Mesothelial cell of epicardium (in vitro differentiated cells): ENCODE measurements at regions not wholly inside any gene's neighbourhood (a gene's known extent, or its start where the extent isn't known, plus 50 kb on each side); places are given as distances from the start of the nearest gene placed in this dataset.

Source experiments
- DNase-seq, 2 experiments: peaks; one replicate each; pipeline ENCODE4 v3.0.0; 2021; ENCODE audit warnings: low spot score in 2 of 2; ENCODE audit not compliant: unreplicated experiment in 2 of 2
- H3K27ac Mint-ChIP-seq: 2 replicates; pipeline ENCODE4 v1.8.0; 2021; ENCODE audit warnings: mixed read lengths
- H3K27me3 Mint-ChIP-seq: 2 replicates; pipeline ENCODE4 v1.8.0; 2021; ENCODE audit warnings: low read depth, mixed read lengths
- H3K36me3 Mint-ChIP-seq: 2 replicates; pipeline ENCODE4 v1.8.0; 2021; ENCODE audit warnings: mixed read lengths
- H3K4me1 Mint-ChIP-seq: 2 replicates; pipeline ENCODE4 v1.8.0; 2021; ENCODE audit warnings: mixed read lengths
- H3K4me3 Mint-ChIP-seq: 2 replicates; pipeline ENCODE4 v1.8.0; 2021; ENCODE audit warnings: mild to moderate bottlenecking, moderate library complexity, mixed read lengths
- H3K9me3 Mint-ChIP-seq: 2 replicates; pipeline ENCODE4 v1.8.0; 2021; ENCODE audit warnings: mixed read lengths
- TF ChIP-seq, protein P1 (sequence below): fragments of 200-600 bp; sonication (generic); IDR thresholded peaks from one replicate; pipeline ENCODE4 v1.5.0; 2021; ENCODE audit warnings: antibody characterized with exemption; ENCODE audit not compliant: unreplicated experiment

DNA sequence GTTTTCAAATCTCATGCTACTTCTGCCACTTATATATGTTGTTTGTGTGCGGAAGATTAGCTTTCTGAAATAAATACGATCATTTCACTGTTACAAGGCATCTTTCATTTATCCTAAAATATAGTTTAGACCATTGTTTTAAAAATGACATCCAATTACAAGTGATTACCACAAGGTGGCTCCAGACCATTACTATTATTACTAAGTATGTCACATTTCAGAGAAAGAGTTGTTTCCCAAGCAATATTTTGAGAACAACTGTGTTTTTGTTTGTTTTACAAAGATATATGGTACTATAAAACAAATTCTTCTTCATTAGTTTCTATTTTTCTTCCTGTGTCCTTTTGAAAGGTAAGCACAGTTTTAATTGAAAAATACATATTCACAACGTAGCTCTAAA lies 136.0 kb upstream of the RAP2B start:
- no peaks in the 10 kb centered on the region for H3K27me3 Mint-ChIP-seq
- no peak overlapping the region for H3K27ac Mint-ChIP-seq
- TF ChIP-seq, protein P1, sequence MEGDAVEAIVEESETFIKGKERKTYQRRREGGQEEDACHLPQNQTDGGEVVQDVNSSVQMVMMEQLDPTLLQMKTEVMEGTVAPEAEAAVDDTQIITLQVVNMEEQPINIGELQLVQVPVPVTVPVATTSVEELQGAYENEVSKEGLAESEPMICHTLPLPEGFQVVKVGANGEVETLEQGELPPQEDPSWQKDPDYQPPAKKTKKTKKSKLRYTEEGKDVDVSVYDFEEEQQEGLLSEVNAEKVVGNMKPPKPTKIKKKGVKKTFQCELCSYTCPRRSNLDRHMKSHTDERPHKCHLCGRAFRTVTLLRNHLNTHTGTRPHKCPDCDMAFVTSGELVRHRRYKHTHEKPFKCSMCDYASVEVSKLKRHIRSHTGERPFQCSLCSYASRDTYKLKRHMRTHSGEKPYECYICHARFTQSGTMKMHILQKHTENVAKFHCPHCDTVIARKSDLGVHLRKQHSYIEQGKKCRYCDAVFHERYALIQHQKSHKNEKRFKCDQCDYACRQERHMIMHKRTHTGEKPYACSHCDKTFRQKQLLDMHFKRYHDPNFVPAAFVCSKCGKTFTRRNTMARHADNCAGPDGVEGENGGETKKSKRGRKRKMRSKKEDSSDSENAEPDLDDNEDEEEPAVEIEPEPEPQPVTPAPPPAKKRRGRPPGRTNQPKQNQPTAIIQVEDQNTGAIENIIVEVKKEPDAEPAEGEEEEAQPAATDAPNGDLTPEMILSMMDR, result peak; percentile 85
- no peaks in the 10 kb centered on the region for H3K9me3 Mint-ChIP-seq
- peaks cover 14% of the 10 kb centered on the region for H3K4me1 Mint-ChIP-seq
- no peaks in the 10 kb centered on the region for H3K36me3 Mint-ChIP-seq
- H3K4me3 Mint-ChIP-seq, result no peak overlapping the region
- no peak for DNase-seq

DNA sequence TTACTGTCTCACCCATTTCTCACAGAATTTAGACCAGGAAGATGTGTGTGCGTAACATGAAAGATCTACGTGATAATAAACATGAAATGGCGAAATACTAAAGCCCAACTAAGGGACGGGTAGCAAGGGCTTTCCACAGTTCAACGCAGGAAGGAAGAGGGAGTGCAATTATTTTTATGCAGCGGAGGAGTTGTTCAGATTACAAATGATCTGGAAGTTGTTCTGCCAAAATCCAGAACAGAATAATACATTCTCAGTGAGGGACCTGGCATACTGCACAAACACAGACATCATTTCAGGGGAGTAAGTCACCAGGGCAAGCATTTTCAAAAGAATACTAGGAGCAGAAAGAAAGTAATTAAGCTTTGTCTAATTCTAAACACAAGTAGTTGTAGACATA lies 133.6 kb upstream of the RAP2B start:
- Mint-ChIP-seq H3K27ac (no peak overlapping the region), H3K27me3 (no peaks in the 10 kb centered on the region), H3K4me1 (peaks cover 14% of the 10 kb centered on the region), H3K9me3 (no peaks in the 10 kb centered on the region), H3K36me3 (no peaks in the 10 kb centered on the region), H3K4me3 (no peak overlapping the region)
- TF ChIP-seq, protein P1, result no peak
- no peak for DNase-seq

DNA sequence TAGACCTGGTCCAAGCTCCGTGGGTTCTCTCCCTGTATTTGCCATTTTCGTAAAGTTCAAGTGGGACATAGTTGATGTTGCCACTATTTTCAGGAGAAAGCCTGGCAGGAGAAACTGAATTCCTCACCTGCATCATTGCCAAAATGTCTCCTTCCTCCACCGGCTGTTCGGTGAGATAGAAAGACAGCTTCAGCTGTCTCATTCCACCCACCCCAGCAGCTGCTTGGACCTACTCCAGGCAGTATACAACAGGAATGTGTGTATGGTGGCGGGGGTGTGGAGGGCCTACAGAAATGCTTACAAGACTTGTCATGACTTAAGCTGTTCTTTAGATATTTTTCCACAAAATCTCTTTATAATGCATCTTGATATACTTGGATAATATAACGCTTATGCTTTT lies 132.7 kb upstream of the RAP2B start:
- Mint-ChIP-seq H3K27me3 (no peaks in the 10 kb centered on the region), H3K4me1 (peaks cover 14% of the 10 kb centered on the region), H3K27ac (no peak overlapping the region), H3K9me3 (no peaks in the 10 kb centered on the region), H3K4me3 (no peak overlapping the region), H3K36me3 (no peaks in the 10 kb centered on the region)
- DNase-seq, result no peak
- TF ChIP-seq, protein P1, result no peak

DNA sequence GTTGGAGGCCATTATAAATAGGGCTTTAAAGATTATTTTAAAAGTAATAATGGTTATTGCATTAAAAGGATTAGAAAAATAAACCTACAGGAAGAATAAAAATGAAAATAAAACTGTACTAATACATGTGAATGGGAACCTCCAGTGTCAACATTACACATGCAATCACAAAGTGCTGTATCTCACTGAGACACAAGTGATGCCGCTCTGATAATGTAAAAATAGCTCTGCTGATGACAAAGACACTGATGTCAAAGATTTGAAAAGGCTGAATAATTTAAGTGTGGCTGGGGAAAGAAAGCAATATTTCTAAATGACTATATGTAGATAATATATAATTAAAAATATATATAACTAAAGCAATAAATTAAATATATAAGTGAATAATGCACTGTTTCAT lies 129.1 kb upstream of the RAP2B start:
- TF ChIP-seq, protein P1, result no peak
- Mint-ChIP-seq H3K4me3 (no peak overlapping the region), H3K4me1 (peaks cover 14% of the 10 kb centered on the region), H3K27me3 (no peaks in the 10 kb centered on the region), H3K36me3 (no peaks in the 10 kb centered on the region), H3K9me3 (no peaks in the 10 kb centered on the region), H3K27ac (no peak overlapping the region)
- no peak for DNase-seq

DNA sequence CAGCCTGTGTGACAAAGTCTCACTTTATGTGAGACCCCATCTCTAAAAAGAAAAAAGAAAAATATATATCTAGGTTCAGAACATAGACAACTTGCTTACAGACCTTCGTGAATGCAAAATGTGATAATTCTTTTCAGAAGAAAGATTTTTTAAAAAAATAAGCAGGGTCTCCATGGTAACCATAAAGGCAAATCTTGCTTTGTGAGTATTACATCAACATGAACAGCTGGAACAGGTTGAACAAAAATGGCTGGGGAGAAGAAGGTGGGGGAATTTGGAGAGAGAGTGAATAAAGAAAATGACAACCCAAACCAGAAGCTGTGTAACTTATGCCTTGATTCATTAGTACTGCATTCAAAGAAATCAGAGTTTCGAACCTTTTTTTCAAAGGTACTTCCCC lies 125.2 kb upstream of the RAP2B start:
- Mint-ChIP-seq H3K9me3 (no peaks in the 10 kb centered on the region), H3K4me3 (no peak overlapping the region), H3K27ac (no peak overlapping the region), H3K4me1 (no peaks in the 10 kb centered on the region), H3K36me3 (no peaks in the 10 kb centered on the region), H3K27me3 (no peaks in the 10 kb centered on the region)
- TF ChIP-seq, protein P1, result no peak
- no peak for DNase-seq

DNA sequence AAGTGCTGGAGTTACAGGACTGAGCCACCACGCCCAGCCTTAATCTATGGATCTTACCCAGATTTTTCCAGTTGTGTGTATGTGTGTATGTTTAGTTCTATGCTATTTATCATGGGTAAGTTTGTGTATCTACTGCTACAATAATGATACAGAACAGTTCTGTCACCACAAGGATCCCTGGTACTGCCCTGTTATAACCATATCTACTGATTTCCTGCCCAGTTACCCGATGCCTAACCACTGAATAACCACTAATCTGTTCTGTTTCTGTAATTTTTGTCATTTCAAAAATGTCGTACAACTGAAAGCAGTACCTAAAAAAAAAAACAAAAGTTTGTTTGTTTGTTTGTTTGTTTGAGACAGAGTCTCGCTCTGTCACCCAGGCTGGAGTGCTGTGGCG lies 123.7 kb upstream of the RAP2B start:
- H3K27ac Mint-ChIP-seq, result no peak overlapping the region
- no peaks in the 10 kb centered on the region for H3K36me3 Mint-ChIP-seq
- DNase-seq, result no peak

More for the DNA sequence above, 123.7 kb upstream of the RAP2B start:
- Mint-ChIP-seq H3K4me1 (peaks cover 4% of the 10 kb centered on the region), H3K27me3 (no peaks in the 10 kb centered on the region), H3K9me3 (no peaks in the 10 kb centered on the region), H3K4me3 (no peak overlapping the region)
- TF ChIP-seq, protein P1, result no peak
